HCT116 (cell line): ENCODE measurements at regions not wholly inside any gene's neighbourhood (a gene's known extent, or its start where the extent isn't known, plus 50 kb on each side); places are given as distances from the start of the nearest gene placed in this dataset.

ENCODE experiments used
- CBX3 ChIP-seq: IDR thresholded peaks from 2 replicates; pipeline ENCODE4 v1.6.1; 2012; ENCODE audit warnings: low read depth
- CEBPB ChIP-seq: IDR thresholded peaks from 2 replicates; pipeline ENCODE4 v1.6.1; 2012; ENCODE audit warnings: low read depth
- EZH2phosphoT487 ChIP-seq: fragments of 200-600 bp; IDR thresholded peaks from 2 replicates; pipeline ENCODE4 v1.6.1; 2018; ENCODE audit warnings: antibody characterized with exemption, borderline replicate concordance
- FOSL1 ChIP-seq: IDR thresholded peaks from 2 replicates; pipeline ENCODE4 v1.6.1; 2012; ENCODE audit warnings: low read depth
- JUND ChIP-seq: IDR thresholded peaks from 2 replicates; pipeline ENCODE4 v1.6.1; 2012
- POLR2A ChIP-seq: IDR thresholded peaks from 2 replicates; pipeline ENCODE4 v1.7.0; 2011; ENCODE audit warnings: borderline replicate concordance; ENCODE audit not compliant: insufficient read depth, insufficient read length; ENCODE audit errors: extremely low read depth
- POLR2AphosphoS5 ChIP-seq: IDR thresholded peaks from 2 replicates; pipeline ENCODE4 v1.6.1; 2011; ENCODE audit warnings: mild to moderate bottlenecking, low read depth, low read length, moderate library complexity
- SP1 ChIP-seq: IDR thresholded peaks from 2 replicates; pipeline ENCODE4 v1.6.1; 2012; ENCODE audit warnings: low read depth
- ZNF274 ChIP-seq: fragments of 200-500 bp; sonication (Bioruptor generic); IDR thresholded peaks from 2 replicates; pipeline ENCODE4 v1.6.1; 2014; ENCODE audit warnings: mild to moderate bottlenecking, low read depth, low read length, inconsistent platforms
- TF ChIP-seq, protein P1 (sequence below), 3 experiments: fragments of 200-600 bp in 1 of 3; sonication (generic) in 1 of 3; IDR thresholded peaks in 2 of 3; conservative IDR thresholded peaks in 1 of 3; 2 replicates each; pipeline ENCODE4 v1.5.1; 2012 to 2017; ENCODE audit warnings: low read depth in 2 of 3, low read length in 2 of 3, antibody characterized with exemption in 1 of 3, borderline replicate concordance in 1 of 3, control low read depth in 1 of 3, mild to moderate bottlenecking in 1 of 3, mixed read lengths in 1 of 3, mixed run types in 1 of 3, moderate library complexity in 1 of 3; ENCODE audit not compliant: insufficient read depth in 1 of 3
- TF ChIP-seq, protein P2 (sequence below): IDR thresholded peaks from 2 replicates; pipeline ENCODE4 v1.6.1; 2012
- TF ChIP-seq, protein P3 (sequence below): IDR thresholded peaks from 2 replicates; pipeline ENCODE4 v1.6.1; 2012; ENCODE audit warnings: low read depth
- TF ChIP-seq, protein P4 (sequence below): IDR thresholded peaks from 2 replicates; pipeline ENCODE4 v1.6.1; 2012

DNA sequence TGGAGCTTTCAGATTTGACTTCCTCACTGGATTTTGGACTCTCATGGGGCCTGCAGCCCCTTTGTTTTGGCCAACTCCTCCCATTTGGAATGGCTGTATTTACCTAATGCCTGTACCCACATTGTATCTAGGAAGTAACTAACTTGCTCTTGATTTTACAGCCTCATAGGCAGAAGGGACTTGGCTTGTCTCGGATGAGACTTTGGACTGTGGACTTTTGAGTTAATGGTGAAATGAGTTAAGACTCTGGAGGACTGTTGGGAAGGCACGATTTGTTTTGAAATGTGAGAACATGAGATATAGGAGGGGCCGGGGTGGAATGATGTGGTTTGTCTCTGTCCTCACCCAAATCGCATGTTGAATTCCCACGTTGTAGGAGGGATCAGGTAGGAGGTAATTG, 233.4 kb upstream of the GALNT5 start:
- TF ChIP-seq, protein P1, sequence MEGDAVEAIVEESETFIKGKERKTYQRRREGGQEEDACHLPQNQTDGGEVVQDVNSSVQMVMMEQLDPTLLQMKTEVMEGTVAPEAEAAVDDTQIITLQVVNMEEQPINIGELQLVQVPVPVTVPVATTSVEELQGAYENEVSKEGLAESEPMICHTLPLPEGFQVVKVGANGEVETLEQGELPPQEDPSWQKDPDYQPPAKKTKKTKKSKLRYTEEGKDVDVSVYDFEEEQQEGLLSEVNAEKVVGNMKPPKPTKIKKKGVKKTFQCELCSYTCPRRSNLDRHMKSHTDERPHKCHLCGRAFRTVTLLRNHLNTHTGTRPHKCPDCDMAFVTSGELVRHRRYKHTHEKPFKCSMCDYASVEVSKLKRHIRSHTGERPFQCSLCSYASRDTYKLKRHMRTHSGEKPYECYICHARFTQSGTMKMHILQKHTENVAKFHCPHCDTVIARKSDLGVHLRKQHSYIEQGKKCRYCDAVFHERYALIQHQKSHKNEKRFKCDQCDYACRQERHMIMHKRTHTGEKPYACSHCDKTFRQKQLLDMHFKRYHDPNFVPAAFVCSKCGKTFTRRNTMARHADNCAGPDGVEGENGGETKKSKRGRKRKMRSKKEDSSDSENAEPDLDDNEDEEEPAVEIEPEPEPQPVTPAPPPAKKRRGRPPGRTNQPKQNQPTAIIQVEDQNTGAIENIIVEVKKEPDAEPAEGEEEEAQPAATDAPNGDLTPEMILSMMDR (IDR thresholded peaks at IDR 0.05 in 2 of 3, conservative IDR thresholded peaks at IDR 0.05 in 1 of 3; ENCODE audit: borderline replicate concordance in 1 of 3, insufficient read depth in 1 of 3, low read depth in 2 of 3, low read length in 2 of 3): no peak
- TF ChIP-seq CBX3 (no peak), POLR2A (no peak), EZH2phosphoT487 (no peak), ZNF274 (no peak), POLR2AphosphoS5 (no peak), CEBPB (no peak), JUND (no peak), FOSL1 (no peak), SP1 (no peak)
- TF ChIP-seq, protein P2, sequence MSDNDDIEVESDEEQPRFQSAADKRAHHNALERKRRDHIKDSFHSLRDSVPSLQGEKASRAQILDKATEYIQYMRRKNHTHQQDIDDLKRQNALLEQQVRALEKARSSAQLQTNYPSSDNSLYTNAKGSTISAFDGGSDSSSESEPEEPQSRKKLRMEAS: no peak
- TF ChIP-seq, protein P3, sequence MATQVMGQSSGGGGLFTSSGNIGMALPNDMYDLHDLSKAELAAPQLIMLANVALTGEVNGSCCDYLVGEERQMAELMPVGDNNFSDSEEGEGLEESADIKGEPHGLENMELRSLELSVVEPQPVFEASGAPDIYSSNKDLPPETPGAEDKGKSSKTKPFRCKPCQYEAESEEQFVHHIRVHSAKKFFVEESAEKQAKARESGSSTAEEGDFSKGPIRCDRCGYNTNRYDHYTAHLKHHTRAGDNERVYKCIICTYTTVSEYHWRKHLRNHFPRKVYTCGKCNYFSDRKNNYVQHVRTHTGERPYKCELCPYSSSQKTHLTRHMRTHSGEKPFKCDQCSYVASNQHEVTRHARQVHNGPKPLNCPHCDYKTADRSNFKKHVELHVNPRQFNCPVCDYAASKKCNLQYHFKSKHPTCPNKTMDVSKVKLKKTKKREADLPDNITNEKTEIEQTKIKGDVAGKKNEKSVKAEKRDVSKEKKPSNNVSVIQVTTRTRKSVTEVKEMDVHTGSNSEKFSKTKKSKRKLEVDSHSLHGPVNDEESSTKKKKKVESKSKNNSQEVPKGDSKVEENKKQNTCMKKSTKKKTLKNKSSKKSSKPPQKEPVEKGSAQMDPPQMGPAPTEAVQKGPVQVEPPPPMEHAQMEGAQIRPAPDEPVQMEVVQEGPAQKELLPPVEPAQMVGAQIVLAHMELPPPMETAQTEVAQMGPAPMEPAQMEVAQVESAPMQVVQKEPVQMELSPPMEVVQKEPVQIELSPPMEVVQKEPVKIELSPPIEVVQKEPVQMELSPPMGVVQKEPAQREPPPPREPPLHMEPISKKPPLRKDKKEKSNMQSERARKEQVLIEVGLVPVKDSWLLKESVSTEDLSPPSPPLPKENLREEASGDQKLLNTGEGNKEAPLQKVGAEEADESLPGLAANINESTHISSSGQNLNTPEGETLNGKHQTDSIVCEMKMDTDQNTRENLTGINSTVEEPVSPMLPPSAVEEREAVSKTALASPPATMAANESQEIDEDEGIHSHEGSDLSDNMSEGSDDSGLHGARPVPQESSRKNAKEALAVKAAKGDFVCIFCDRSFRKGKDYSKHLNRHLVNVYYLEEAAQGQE: no peak
- TF ChIP-seq, protein P4, sequence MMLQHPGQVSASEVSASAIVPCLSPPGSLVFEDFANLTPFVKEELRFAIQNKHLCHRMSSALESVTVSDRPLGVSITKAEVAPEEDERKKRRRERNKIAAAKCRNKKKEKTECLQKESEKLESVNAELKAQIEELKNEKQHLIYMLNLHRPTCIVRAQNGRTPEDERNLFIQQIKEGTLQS: no peak
